ENCODE measurements at regions not wholly inside any gene's neighbourhood (a gene's known extent, or its start where the extent isn't known, plus 50 kb on each side); places are given as distances from the start of the nearest gene placed in this dataset.

DNA sequence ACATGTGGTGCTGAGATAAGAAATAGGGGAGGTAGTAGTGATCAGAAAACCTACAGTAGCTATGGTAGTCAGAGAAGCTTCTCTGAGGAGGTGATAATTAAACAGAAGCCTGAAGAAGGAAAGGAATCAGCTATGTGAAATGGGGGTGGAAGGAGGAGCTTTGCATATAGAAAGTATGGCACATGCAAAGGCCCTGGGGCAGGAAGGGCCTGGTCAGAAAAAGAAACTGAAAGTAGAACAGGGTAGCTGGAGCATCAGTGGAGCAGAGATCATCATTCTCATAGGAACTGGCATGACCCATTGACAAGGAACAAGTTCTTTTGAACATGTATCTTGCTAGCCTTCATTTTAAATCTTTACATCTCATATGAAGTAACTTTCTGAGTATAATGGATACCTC is 80.7 kb upstream of the ADRA1B start:
- TF ChIP-seq, protein P1, sequence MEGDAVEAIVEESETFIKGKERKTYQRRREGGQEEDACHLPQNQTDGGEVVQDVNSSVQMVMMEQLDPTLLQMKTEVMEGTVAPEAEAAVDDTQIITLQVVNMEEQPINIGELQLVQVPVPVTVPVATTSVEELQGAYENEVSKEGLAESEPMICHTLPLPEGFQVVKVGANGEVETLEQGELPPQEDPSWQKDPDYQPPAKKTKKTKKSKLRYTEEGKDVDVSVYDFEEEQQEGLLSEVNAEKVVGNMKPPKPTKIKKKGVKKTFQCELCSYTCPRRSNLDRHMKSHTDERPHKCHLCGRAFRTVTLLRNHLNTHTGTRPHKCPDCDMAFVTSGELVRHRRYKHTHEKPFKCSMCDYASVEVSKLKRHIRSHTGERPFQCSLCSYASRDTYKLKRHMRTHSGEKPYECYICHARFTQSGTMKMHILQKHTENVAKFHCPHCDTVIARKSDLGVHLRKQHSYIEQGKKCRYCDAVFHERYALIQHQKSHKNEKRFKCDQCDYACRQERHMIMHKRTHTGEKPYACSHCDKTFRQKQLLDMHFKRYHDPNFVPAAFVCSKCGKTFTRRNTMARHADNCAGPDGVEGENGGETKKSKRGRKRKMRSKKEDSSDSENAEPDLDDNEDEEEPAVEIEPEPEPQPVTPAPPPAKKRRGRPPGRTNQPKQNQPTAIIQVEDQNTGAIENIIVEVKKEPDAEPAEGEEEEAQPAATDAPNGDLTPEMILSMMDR (IDR thresholded peaks at IDR 0.05) = no peak
- TF ChIP-seq POLR2A (IDR thresholded peaks at IDR 0.05) = no peak
